Gastrocnemius medialis (tissue), 4 donors: ENCODE measurements at regions not wholly inside any gene's neighbourhood (a gene's known extent, or its start where the extent isn't known, plus 50 kb on each side); places are given as distances from the start of the nearest gene placed in this dataset.

Experiments
- CTCF ChIP-seq, 5 experiments: fragments of 450-650 bp in 3 of 5; fragments of 200-600 bp in 2 of 5; sonication (generic) in 2 of 5; IDR thresholded peaks in 4 of 5; conservative IDR thresholded peaks in 1 of 5; 1 replicate in 4 of 5; 2 replicates in 1 of 5; pipeline ENCODE4 v1.5.1; 2016 to 2019; ENCODE audit warnings: antibody characterized with exemption in 5 of 5, mild to moderate bottlenecking in 3 of 5, moderate library complexity in 3 of 5
- POLR2A ChIP-seq, 2 donors: fragments of 450-650 bp; IDR thresholded peaks; one replicate each; pipeline ENCODE4 v1.6.1; 2017; ENCODE audit warnings: antibody characterized with exemption in 2 of 2, mild to moderate bottlenecking in 2 of 2, moderate library complexity in 2 of 2

- TF ChIP-seq CTCF (IDR thresholded peaks at IDR 0.05 in 4 of 5, conservative IDR thresholded peaks at IDR 0.05 in 1 of 5), result no peak
- TF ChIP-seq POLR2A (IDR thresholded peaks at IDR 0.05), result no peak
Observed at GRCh38 chr9:124088476-124088837, 76.9 kb downstream of the LHX2 start.
